Neural cell (in vitro differentiated cells): ENCODE measurements at regions not wholly inside any gene's neighbourhood (a gene's known extent, or its start where the extent isn't known, plus 50 kb on each side); places are given as distances from the start of the nearest gene placed in this dataset.

ENCODE experiments used
- CTCF ChIP-seq: fragments of 450-650 bp; IDR thresholded peaks from 2 replicates; pipeline ENCODE4 v1.5.1; 2014; ENCODE audit warnings: antibody characterized with exemption, mild to moderate bottlenecking, moderate library complexity; ENCODE audit not compliant: poor library complexity, severe bottlenecking
- EP300 ChIP-seq: fragments of 450-650 bp; conservative IDR thresholded peaks from 2 replicates; pipeline ENCODE4 v1.6.1; 2014; ENCODE audit warnings: antibody characterized with exemption, mild to moderate bottlenecking, moderate library complexity; ENCODE audit not compliant: poor library complexity, severe bottlenecking
- POLR2AphosphoS5 ChIP-seq: IDR thresholded peaks from 2 replicates; pipeline ENCODE4 v1.6.1; 2012
- RAD21 ChIP-seq: fragments of 450-650 bp; conservative IDR thresholded peaks from 2 replicates; pipeline ENCODE4 v1.6.1; 2014; ENCODE audit warnings: antibody characterized with exemption, mild to moderate bottlenecking, moderate library complexity
- REST ChIP-seq: IDR thresholded peaks from 2 replicates; pipeline ENCODE4 v1.6.1; 2012; ENCODE audit warnings: borderline replicate concordance
- SMC3 ChIP-seq: fragments of 450-650 bp; conservative IDR thresholded peaks from 2 replicates; pipeline ENCODE4 v1.6.1; 2014; ENCODE audit warnings: antibody characterized with exemption, mild to moderate bottlenecking, moderate library complexity; ENCODE audit not compliant: poor library complexity
- TAF1 ChIP-seq: IDR thresholded peaks from 2 replicates; pipeline ENCODE4 v1.6.1; 2012; ENCODE audit warnings: low read depth

DNA sequence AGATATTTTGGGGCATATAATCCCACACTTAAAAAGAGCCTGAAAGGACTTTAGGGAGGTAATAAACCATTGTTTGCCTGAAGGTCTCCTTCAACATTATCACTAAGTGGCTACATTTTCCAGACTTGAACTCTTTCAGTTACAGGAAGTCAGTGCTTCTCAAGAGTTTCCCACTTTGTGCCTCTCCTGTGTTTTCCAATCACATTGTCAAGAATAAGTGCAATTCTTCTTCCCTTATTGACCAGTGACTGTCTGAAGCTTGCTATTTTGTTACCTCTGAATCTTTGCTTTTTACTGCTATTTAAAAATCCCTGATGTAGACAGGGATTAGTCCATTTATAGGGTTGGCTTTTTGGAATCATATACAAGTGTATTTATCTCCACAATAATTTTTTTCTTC lies 346.7 kb upstream of the ANKRD30A start:
- TF ChIP-seq CTCF (no peak), RAD21 (no peak), REST (no peak), TAF1 (no peak), SMC3 (no peak), EP300 (no peak), POLR2AphosphoS5 (no peak)
